ENCODE measurements at regions not wholly inside any gene's neighbourhood (a gene's known extent, or its start where the extent isn't known, plus 50 kb on each side); places are given as distances from the start of the nearest gene placed in this dataset.

GRCh38 chrX:22389556-22390179 lies 117.0 kb downstream of the CBLL2 start:
- FAIRE-seq (no peak), DNase-seq (ENCODE audit: extremely low read depth in 1 of 4, low spot score in 3 of 4) (no peak), ATAC-seq (no peak)
- Histone ChIP-seq H3K36me3 (ENCODE audit: control insufficient read depth, insufficient read depth, low read length) (no peaks in the 10 kb centered on the region), H3K4me3 (no peak overlapping the region), H3K4me1 (replicated peaks in 1 of 2; ENCODE audit: control insufficient read depth in 2 of 2, insufficient read depth in 2 of 2, low read length in 2 of 2) (no peaks in the 10 kb centered on the region), H3K27me3 (ENCODE audit: control insufficient read depth in 2 of 2, insufficient read depth in 2 of 2, low read length in 2 of 2) (no peaks in the 10 kb centered on the region), H2AFZ (ENCODE audit: low read depth, low read length) (no peak overlapping the region), H3K9ac (ENCODE audit: insufficient read depth in 1 of 2, low read depth in 2 of 2, low read length in 2 of 2) (no peak overlapping the region), H3K4me2 (ENCODE audit: insufficient read depth, low read length) (no peak overlapping the region), H3K27ac (ENCODE audit: extremely low read depth, low read depth, low read length) (no peak overlapping the region), H4K20me1 (replicated peaks; ENCODE audit: control insufficient read depth, insufficient read depth, low read length) (no peaks in the 10 kb centered on the region), H3K79me2 (ENCODE audit: control insufficient read depth, insufficient read depth, low read length) (no peaks in the 10 kb centered on the region), H3K9me1 (ENCODE audit: control insufficient read depth, insufficient read depth, low read length) (no peaks in the 10 kb centered on the region), H3K9me3 (replicated peaks; ENCODE audit: control insufficient read depth, insufficient read depth, low read depth, low read length) (no peaks in the 10 kb centered on the region)
- no TSS peak for BruUV-seq (replicated peaks)
- ChIA-PET POLR2A (no interaction called here), CTCF (ENCODE audit: low intra/inter-chr PET ratio) (no interaction called here)
- intact Hi-C loops (cut with micrococcal nuclease): no loop called here
- in situ Hi-C loops (cut with MboI): no loop called here
- WGBS (ENCODE audit: insufficient coverage, low coverage, missing lambda C conversion rate): 0% methylated on average over 4 of the region's 4 CpGs
- TF ChIP-seq BRD4 (IDR thresholded peaks at IDR 0.05): no peak
- no peak for TF ChIP-seq WHSC1 (IDR thresholded peaks at IDR 0.05; ENCODE audit: low read length)
- TF ChIP-seq FOXM1 (IDR thresholded peaks at IDR 0.05; ENCODE audit: low read depth): no peak
- TF ChIP-seq FOXM1 (CRISPR knock-in tag; IDR thresholded peaks at IDR 0.05; ENCODE audit: low read depth): no peak
- TF ChIP-seq ZBTB40 (IDR thresholded peaks at IDR 0.05): no peak
- TF ChIP-seq ZBTB40 (CRISPR knock-in tag; IDR thresholded peaks at IDR 0.05): no peak
- no peak for TF ChIP-seq ZNF398 (CRISPR knock-in tag; IDR thresholded peaks at IDR 0.05)
- TF ChIP-seq ZNF431 (CRISPR knock-in tag; IDR thresholded peaks at IDR 0.05): no peak
- TF ChIP-seq PHTF2 (CRISPR knock-in tag; IDR thresholded peaks at IDR 0.05): no peak
- no peak for TF ChIP-seq GATAD2A (IDR thresholded peaks at IDR 0.05)
- TF ChIP-seq XRCC5 (IDR thresholded peaks at IDR 0.05; ENCODE audit: low read depth, low read length): no peak
- TF ChIP-seq SIRT6 (IDR thresholded peaks at IDR 0.05; ENCODE audit: low read depth, low read length): no peak
- no peak for TF ChIP-seq ZNF124 (CRISPR knock-in tag; IDR thresholded peaks at IDR 0.05)
- TF ChIP-seq ZNF239 (CRISPR knock-in tag; IDR thresholded peaks at IDR 0.05): no peak
- TF ChIP-seq ARHGAP35 (IDR thresholded peaks at IDR 0.05; ENCODE audit: partially characterized antibody): no peak
